ENCODE measurements at regions not wholly inside any gene's neighbourhood (a gene's known extent, or its start where the extent isn't known, plus 50 kb on each side); places are given as distances from the start of the nearest gene placed in this dataset.

DNA sequence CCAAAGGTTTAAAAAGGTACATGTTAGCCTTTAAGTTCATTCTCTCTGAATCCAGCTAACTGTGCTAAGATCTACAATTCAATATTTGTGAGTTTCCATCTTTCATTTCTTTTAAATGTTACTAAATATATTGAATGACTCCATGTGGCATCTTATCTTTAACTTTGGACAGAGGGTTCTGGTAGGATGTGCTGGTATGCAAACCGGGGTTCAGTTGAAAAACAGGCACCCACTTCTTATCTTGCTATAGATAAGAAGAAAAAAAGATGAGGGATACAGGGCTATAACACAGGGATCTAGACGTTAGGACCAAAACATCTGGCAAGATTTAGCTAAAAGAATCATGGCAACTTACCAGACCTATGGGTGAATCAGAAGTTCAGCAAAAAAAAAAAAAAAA is 538.3 kb downstream of the EDEM1 start:
- DNase-seq (ENCODE audit: low read depth) = no peak
- no peak for TF ChIP-seq CTCF (conservative IDR thresholded peaks at IDR 0.05; ENCODE audit: low read depth, low read length)

GRCh38 chr3:5726621-5727020 is 539.1 kb downstream of the EDEM1 start:
- no peak for TF ChIP-seq CTCF (conservative IDR thresholded peaks at IDR 0.05; ENCODE audit: low read depth, low read length)
- no peak overlapping the region for H3K4me3 ChIP-seq (ENCODE audit: low read depth, low read length)
- DNase-seq (ENCODE audit: low read depth) = no peak

More for the DNA sequence above, 538.3 kb downstream of the EDEM1 start:
- H3K4me3 ChIP-seq (ENCODE audit: low read depth, low read length) = no peak overlapping the region

GRCh38 chr3:5727743-5728484 is 540.4 kb downstream of the EDEM1 start:
- TF ChIP-seq CTCF (conservative IDR thresholded peaks at IDR 0.05; ENCODE audit: low read depth, low read length) = no peak
- H3K4me3 ChIP-seq (ENCODE audit: low read depth, low read length) = no peak overlapping the region
- no peak for DNase-seq (ENCODE audit: low read depth)

GRCh38 chr3:5729852-5730251 is 542.3 kb downstream of the EDEM1 start:
- TF ChIP-seq CTCF (conservative IDR thresholded peaks at IDR 0.05; ENCODE audit: low read depth, low read length) = no peak
- no peak overlapping the region for H3K4me3 ChIP-seq (ENCODE audit: low read depth, low read length)
- DNase-seq (ENCODE audit: low read depth) = no peak

GRCh38 chr3:5731100-5731499 is 543.6 kb downstream of the EDEM1 start:
- no peak overlapping the region for H3K4me3 ChIP-seq (ENCODE audit: low read depth, low read length)
- DNase-seq (ENCODE audit: low read depth) = no peak
- no peak for TF ChIP-seq CTCF (conservative IDR thresholded peaks at IDR 0.05; ENCODE audit: low read depth, low read length)

DNA sequence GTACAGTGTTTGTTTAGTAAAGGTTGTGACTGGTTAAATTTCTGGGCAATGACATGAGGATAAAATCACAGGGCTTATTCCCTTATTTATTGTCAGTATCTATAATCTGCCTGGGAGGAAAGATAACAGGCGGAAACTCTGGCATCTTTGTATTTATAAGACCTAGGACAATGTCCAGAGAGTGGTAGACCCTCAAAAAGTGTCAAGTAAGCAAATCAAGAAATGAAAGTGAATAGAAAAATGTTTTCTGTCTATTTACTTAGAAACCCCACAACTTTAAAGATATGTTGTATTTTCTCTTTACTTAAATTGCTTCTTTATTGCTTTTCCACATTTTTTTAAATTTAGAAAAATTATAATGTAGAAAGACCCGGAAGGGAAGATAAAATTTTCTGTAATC is 544.6 kb downstream of the EDEM1 start:
- no peak overlapping the region for H3K4me3 ChIP-seq (ENCODE audit: low read depth, low read length)
- DNase-seq (ENCODE audit: low read depth) = no peak
- TF ChIP-seq CTCF (conservative IDR thresholded peaks at IDR 0.05; ENCODE audit: low read depth, low read length) = no peak

- DNase-seq (ENCODE audit: low read depth) = no peak
- no peak overlapping the region for H3K4me3 ChIP-seq (ENCODE audit: low read depth, low read length)
- TF ChIP-seq CTCF (conservative IDR thresholded peaks at IDR 0.05; ENCODE audit: low read depth, low read length) = no peak
Measured at GRCh38 chr3:5733995-5734394, 546.5 kb downstream of the EDEM1 start.
